HG03039 (cell line): ENCODE measurements at regions not wholly inside any gene's neighbourhood (a gene's known extent, or its start where the extent isn't known, plus 50 kb on each side); places are given as distances from the start of the nearest gene placed in this dataset.
"Not testable (repeated sequence)": the region's sequence is repeated elsewhere in the genome, so short reads cannot be mapped to it uniquely, and the experiment has no call there.

Experiments
- ATAC-seq: cut with Tn5 transposase; IDR thresholded peaks from one replicate; pipeline ENCODE4 v1.9.1; 2021; ENCODE audit warnings: mild to moderate bottlenecking, moderate library complexity; ENCODE audit not compliant: unreplicated experiment

- no peak for ATAC-seq
Measured at GRCh38 chr14:105689722-105690121, 163.3 kb downstream of the TMEM121 start.

GRCh38 chr14:105690671-105691070 is 164.3 kb downstream of the TMEM121 start:
- ATAC-seq = no peak

GRCh38 chr14:105691321-105692109 is 165.1 kb downstream of the TMEM121 start:
- ATAC-seq = not testable (repeated sequence)

GRCh38 chr14:105692110-105692685 is 165.8 kb downstream of the TMEM121 start:
- not testable (repeated sequence) for ATAC-seq

- no peak for ATAC-seq
Measured at GRCh38 chr14:105694961-105695360, 168.6 kb downstream of the TMEM121 start.

- ATAC-seq = peak; percentile 30
Measured at GRCh38 chr14:105696388-105696787, 170.0 kb downstream of the TMEM121 start.

- not testable (repeated sequence) for ATAC-seq
Measured at GRCh38 chr14:105697414-105697813, 171.0 kb downstream of the TMEM121 start.

- ATAC-seq = not testable (repeated sequence)
Measured at GRCh38 chr14:105697955-105698354, 171.6 kb downstream of the TMEM121 start.

GRCh38 chr14:105698940-105699556 is 172.7 kb downstream of the TMEM121 start:
- ATAC-seq = not testable (repeated sequence)

- ATAC-seq = not testable (repeated sequence)
Measured at GRCh38 chr14:105699706-105700105, 173.3 kb downstream of the TMEM121 start.

- ATAC-seq = not testable (repeated sequence)
Measured at GRCh38 chr14:105700146-105700545, 173.8 kb downstream of the TMEM121 start.

- ATAC-seq = peak; percentile 22
Measured at GRCh38 chr14:105700622-105701288, 174.4 kb downstream of the TMEM121 start.

- no peak for ATAC-seq
Measured at GRCh38 chr14:105701456-105702274, 175.3 kb downstream of the TMEM121 start.

- no peak for ATAC-seq
Measured at GRCh38 chr14:105702275-105702817, 176.0 kb downstream of the TMEM121 start.

GRCh38 chr14:105703044-105703665 is 176.8 kb downstream of the TMEM121 start:
- not testable (repeated sequence) for ATAC-seq

GRCh38 chr14:105704091-105704490 is 177.7 kb downstream of the TMEM121 start:
- not testable (repeated sequence) for ATAC-seq

GRCh38 chr14:105704492-105704891 is 178.1 kb downstream of the TMEM121 start:
- not testable (repeated sequence) for ATAC-seq

GRCh38 chr14:105705512-105705861 is 179.1 kb downstream of the TMEM121 start:
- not testable (repeated sequence) for ATAC-seq

GRCh38 chr14:105705862-105706700 is 179.7 kb downstream of the TMEM121 start:
- ATAC-seq = peak; percentile 28
